ENCODE measurements at regions not wholly inside any gene's neighbourhood (a gene's known extent, or its start where the extent isn't known, plus 50 kb on each side); places are given as distances from the start of the nearest gene placed in this dataset.

DNA sequence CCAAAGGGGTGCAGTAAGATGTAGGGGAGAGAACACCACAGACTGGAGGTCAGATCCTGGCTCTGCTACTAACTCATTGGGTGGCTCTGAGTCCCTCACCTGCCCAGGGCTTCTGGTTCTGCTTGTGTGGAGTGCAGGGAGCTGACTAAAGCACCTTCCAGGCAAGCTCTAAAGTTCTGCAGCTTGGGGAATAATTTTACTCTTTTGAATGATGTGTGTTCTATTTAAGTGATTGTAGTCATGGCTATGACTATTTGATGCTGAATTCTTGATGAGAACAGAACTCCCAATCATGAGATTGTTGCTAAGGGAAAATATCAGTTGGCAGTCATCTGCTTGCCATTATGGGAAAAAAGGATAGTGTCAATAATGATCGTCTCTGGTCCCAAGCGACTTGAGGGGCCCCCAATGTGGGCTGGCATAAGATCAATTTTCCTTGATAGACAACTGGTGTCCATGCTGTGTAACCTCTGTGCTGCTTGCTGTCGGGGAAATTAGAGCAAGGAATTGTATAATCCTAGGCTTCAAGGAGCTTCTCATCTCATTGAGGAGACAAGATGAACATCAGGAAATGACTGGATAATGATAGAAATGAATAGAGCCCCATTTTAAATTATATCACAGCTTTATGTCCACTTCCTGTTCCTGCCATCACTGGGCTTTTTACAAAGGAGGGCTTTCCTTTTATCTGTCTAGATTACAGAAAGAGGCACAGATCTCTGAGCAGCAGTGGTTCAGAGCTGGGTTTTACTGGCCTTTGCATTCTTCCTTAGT is 131.7 kb downstream of the SLC4A3 start:
- Histone ChIP-seq H3K27me3 (ENCODE audit: control insufficient read depth in 2 of 2, insufficient read depth in 2 of 2, low read length in 2 of 2) (no peaks in the 10 kb centered on the region), H3K27ac (ENCODE audit: extremely low read depth, low read depth, low read length) (no peak overlapping the region), H3K4me2 (ENCODE audit: insufficient read depth, low read length) (no peak overlapping the region), H3K9me1 (ENCODE audit: control insufficient read depth, insufficient read depth, low read length) (no peaks in the 10 kb centered on the region), H3K9me3 (replicated peaks; ENCODE audit: control insufficient read depth, insufficient read depth, low read depth, low read length) (no peaks in the 10 kb centered on the region), H3K9ac (ENCODE audit: insufficient read depth in 1 of 2, low read depth in 2 of 2, low read length in 2 of 2) (no peak overlapping the region), H3K79me2 (ENCODE audit: control insufficient read depth, insufficient read depth, low read length) (no peaks in the 10 kb centered on the region), H3K4me1 (replicated peaks in 1 of 2; ENCODE audit: control insufficient read depth in 2 of 2, insufficient read depth in 2 of 2, low read length in 2 of 2) (no peaks in the 10 kb centered on the region), H3K4me3 (no peak overlapping the region), H3K36me3 (ENCODE audit: control insufficient read depth, insufficient read depth, low read length) (no peaks in the 10 kb centered on the region), H2AFZ (ENCODE audit: low read depth, low read length) (no peak overlapping the region), H4K20me1 (replicated peaks; ENCODE audit: control insufficient read depth, insufficient read depth, low read length) (no peaks in the 10 kb centered on the region)
- 0% methylated on average over 1 of the region's 3 CpGs for WGBS (ENCODE audit: insufficient coverage, low coverage, missing lambda C conversion rate)
- DNase-seq (ENCODE audit: extremely low read depth in 1 of 4, low spot score in 3 of 4): no peak
- ATAC-seq: no peak
- no peak for TF ChIP-seq PHTF2 (CRISPR knock-in tag; IDR thresholded peaks at IDR 0.05)
- TF ChIP-seq, protein P1, sequence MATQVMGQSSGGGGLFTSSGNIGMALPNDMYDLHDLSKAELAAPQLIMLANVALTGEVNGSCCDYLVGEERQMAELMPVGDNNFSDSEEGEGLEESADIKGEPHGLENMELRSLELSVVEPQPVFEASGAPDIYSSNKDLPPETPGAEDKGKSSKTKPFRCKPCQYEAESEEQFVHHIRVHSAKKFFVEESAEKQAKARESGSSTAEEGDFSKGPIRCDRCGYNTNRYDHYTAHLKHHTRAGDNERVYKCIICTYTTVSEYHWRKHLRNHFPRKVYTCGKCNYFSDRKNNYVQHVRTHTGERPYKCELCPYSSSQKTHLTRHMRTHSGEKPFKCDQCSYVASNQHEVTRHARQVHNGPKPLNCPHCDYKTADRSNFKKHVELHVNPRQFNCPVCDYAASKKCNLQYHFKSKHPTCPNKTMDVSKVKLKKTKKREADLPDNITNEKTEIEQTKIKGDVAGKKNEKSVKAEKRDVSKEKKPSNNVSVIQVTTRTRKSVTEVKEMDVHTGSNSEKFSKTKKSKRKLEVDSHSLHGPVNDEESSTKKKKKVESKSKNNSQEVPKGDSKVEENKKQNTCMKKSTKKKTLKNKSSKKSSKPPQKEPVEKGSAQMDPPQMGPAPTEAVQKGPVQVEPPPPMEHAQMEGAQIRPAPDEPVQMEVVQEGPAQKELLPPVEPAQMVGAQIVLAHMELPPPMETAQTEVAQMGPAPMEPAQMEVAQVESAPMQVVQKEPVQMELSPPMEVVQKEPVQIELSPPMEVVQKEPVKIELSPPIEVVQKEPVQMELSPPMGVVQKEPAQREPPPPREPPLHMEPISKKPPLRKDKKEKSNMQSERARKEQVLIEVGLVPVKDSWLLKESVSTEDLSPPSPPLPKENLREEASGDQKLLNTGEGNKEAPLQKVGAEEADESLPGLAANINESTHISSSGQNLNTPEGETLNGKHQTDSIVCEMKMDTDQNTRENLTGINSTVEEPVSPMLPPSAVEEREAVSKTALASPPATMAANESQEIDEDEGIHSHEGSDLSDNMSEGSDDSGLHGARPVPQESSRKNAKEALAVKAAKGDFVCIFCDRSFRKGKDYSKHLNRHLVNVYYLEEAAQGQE (IDR thresholded peaks at IDR 0.05; ENCODE audit: borderline replicate concordance): no peak
- TF ChIP-seq, protein P1 (CRISPR knock-in tag; IDR thresholded peaks at IDR 0.05; ENCODE audit: low read depth): no peak
- in situ Hi-C loops (cut with MboI): no loop called here
- no peak for FAIRE-seq
- no TSS peak for BruUV-seq (replicated peaks)
- ChIA-PET CTCF (ENCODE audit: low intra/inter-chr PET ratio) (no interaction called here), POLR2A (no interaction called here)
- intact Hi-C loops (cut with micrococcal nuclease): no loop called here

Data from K562 (cell line).